Tibial nerve (tissue), 4 donors: ENCODE measurements at regions not wholly inside any gene's neighbourhood (a gene's known extent, or its start where the extent isn't known, plus 50 kb on each side); places are given as distances from the start of the nearest gene placed in this dataset.

Source experiments
- CTCF ChIP-seq, 5 experiments: fragments of 200-600 bp in 3 of 5; fragments of 450-650 bp in 2 of 5; sonication (generic) in 3 of 5; IDR thresholded peaks; one replicate each; pipeline ENCODE4 v1.5.1; 2016 to 2019; ENCODE audit warnings: antibody characterized with exemption in 5 of 5, mild to moderate bottlenecking in 3 of 5, moderate library complexity in 2 of 5
- EP300 ChIP-seq, 2 donors: sonication (generic); formaldehyde crosslinking; IDR thresholded peaks; one replicate each; pipeline ENCODE4 v1.6.1; 2017; ENCODE audit warnings: antibody characterized with exemption in 2 of 2, mild to moderate bottlenecking in 1 of 2

- TF ChIP-seq EP300 (IDR thresholded peaks at IDR 0.05) (no peak), CTCF (IDR thresholded peaks at IDR 0.05) (no peak)
Measured at GRCh38 chrX:150238632-150239382, 124.3 kb upstream of the MAMLD1 start.
